GM12878 (cell line): ENCODE measurements at regions not wholly inside any gene's neighbourhood (a gene's known extent, or its start where the extent isn't known, plus 50 kb on each side); places are given as distances from the start of the nearest gene placed in this dataset.

Source experiments
- BCL3 ChIP-seq: IDR thresholded peaks from 2 replicates; pipeline ENCODE4 v1.6.1; 2011; ENCODE audit warnings: borderline replicate concordance, low read depth, mild to moderate bottlenecking, moderate library complexity, low read length; ENCODE audit not compliant: insufficient read depth, poor library complexity, severe bottlenecking
- CTCF ChIP-seq, 3 experiments: IDR thresholded peaks in 2 of 3; conservative IDR thresholded peaks in 1 of 3; 2 replicates each; pipeline ENCODE4 v1.5.1; 2011; ENCODE audit warnings: low read depth in 3 of 3, low read length in 3 of 3, mild to moderate bottlenecking in 3 of 3, control low read depth in 2 of 3, moderate library complexity in 2 of 3, inconsistent platforms in 1 of 3, mixed read lengths in 1 of 3; ENCODE audit not compliant: control insufficient read depth in 2 of 3, insufficient read depth in 1 of 3; ENCODE audit errors: extremely low read depth in 1 of 3
- HDGF ChIP-seq: fragments of 450-650 bp; IDR thresholded peaks from 2 replicates; pipeline ENCODE4 v1.6.1; 2016; ENCODE audit warnings: antibody characterized with exemption
- RB1 ChIP-seq: fragments of 450-650 bp; formaldehyde crosslinking; IDR thresholded peaks from 2 replicates; pipeline ENCODE4 v1.6.1; 2017; ENCODE audit warnings: mild to moderate bottlenecking, borderline replicate concordance
- USF2 ChIP-seq: IDR thresholded peaks from 2 replicates; pipeline ENCODE4 v1.6.1; 2011; ENCODE audit warnings: low read depth, low read length, improper control_type of control experiment, borderline replicate concordance

- no peak for TF ChIP-seq RB1
- no peak for TF ChIP-seq USF2
- TF ChIP-seq HDGF, result no peak
- TF ChIP-seq CTCF (IDR thresholded peaks at IDR 0.05 in 2 of 3, conservative IDR thresholded peaks at IDR 0.05 in 1 of 3; ENCODE audit: control insufficient read depth in 2 of 3, extremely low read depth in 1 of 3, insufficient read depth in 1 of 3, low read depth in 3 of 3, low read length in 3 of 3), result no peak
- TF ChIP-seq BCL3, result no peak
Observed at GRCh38 chr5:126692971-126693370, 84.0 kb upstream of the LMNB1 start.
